GM18511 (cell line): ENCODE measurements at regions not wholly inside any gene's neighbourhood (a gene's known extent, or its start where the extent isn't known, plus 50 kb on each side); places are given as distances from the start of the nearest gene placed in this dataset.

Experiments used
- ATAC-seq: cut with Tn5 transposase; IDR thresholded peaks from one replicate; pipeline ENCODE4 v1.9.1; 2021; ENCODE audit warnings: mild to moderate bottlenecking, moderate library complexity; ENCODE audit not compliant: unreplicated experiment

DNA sequence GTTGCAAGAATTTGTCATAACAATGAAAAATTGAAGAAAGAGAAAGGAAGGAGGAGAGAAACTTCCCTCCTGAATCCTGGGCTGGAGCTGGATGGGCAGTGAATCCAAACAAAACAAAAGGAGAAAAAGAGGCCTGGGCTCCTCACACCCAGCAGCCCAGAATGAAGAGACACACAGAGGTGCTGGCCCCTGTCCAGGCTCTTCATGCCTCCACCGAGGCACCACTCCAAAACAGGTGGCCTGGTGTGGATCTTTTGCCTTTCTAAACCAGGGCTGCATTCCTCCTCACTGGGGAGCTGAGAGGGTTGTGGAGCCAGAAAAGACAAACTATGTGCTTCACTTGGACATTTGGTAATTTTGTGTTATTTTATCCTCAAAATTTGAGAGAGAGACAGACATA is 76.0 kb downstream of the FAM124B start:
- ATAC-seq, result no peak

DNA sequence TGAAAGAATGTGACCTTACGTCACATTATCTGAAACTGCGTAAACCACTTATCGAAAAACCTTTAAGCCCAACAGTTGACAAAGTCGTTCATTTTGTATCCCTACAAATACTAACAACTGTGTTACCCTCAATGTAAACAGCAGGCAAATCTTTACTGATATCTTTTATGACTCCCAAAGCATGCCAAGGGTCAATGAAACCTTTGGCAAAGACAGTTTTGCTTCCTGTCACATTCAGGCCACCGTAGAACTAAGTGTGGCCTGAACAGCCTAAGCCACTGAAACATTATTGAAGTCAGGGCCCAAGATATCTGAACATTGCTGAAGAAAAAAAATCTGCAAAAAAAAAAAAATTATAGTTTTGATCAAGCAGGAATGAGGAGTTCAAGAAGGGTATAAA is 77.3 kb downstream of the FAM124B start:
- no peak for ATAC-seq

- no peak for ATAC-seq
These were observed 81.2 kb downstream of the FAM124B start for GRCh38 chr2:224320660-224321059.

DNA sequence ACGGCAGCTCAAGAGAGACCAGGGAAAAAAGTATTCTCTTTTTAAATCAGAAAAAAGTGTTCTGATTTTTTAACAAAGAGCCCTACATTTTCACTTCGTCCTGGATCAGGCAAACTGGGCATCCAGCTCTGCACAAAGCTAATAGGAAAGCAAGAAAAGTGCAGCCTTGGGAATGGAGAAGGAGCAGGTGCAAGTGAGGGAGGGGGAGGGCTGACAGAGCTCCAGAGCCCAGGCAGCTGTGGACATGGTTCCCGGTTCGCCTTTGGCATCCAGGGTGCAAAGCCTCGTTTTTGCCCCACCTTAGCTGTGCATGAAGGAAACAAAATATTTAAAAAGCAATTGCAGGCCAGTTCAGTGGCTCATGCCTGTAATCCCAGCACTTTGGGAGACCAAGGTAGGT is 82.2 kb downstream of the FAM124B start:
- ATAC-seq, result no peak

GRCh38 chr2:224312741-224313140 is 89.2 kb downstream of the FAM124B start:
- ATAC-seq, result no peak

GRCh38 chr2:224310943-224311625 is 90.8 kb downstream of the FAM124B start:
- no peak for ATAC-seq

- ATAC-seq, result no peak
These were observed 92.7 kb downstream of the FAM124B start for GRCh38 chr2:224309176-224309575.

GRCh38 chr2:224308272-224308911 is 93.5 kb downstream of the FAM124B start:
- peak; percentile 93 for ATAC-seq

GRCh38 chr2:224302952-224303351 is 99.0 kb downstream of the FAM124B start:
- no peak for ATAC-seq

DNA sequence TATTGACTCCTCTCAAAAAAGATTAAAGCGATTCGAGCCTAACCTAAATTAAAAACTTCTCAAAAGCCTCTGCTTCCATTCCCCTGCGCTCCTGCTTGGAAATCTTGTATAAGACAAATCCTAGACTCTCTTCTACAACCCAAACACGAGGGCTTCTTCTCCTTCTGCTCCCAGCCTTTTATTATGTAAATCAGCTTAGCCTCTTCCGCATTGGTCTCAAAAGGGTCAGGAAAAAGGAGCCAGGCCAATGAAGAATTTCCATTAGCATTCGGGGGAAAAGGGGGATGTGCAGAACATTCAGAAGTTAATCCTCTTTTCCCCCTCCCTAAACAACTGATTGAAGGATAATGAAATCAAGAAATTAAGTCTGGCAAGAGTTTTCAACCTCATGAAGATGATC is 107.9 kb downstream of the FAM124B start:
- ATAC-seq, result no peak

GRCh38 chr2:224287531-224287930 is 114.4 kb downstream of the FAM124B start:
- no peak for ATAC-seq

DNA sequence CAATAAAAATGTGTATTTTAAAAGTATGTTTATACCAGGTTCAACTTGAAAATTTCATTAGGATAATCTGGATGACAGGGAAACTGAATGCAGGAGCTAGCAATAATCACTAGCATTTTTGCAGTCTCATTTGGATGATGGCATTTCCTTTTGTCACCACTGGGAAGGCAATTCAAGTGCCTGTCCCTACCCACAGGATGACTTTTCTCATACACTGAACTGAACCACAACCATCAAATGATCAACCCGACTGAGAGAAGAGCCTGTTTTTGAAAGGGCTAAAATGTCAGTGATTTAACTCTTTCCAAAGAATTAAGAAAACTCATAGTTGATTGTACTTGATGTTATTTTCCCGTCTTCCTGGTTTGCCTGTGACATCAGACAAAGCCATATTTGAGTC is 115.0 kb downstream of the FAM124B start:
- no peak for ATAC-seq

GRCh38 chr2:224284134-224284946 is 117.6 kb downstream of the FAM124B start:
- peak; percentile 54 for ATAC-seq

- no peak for ATAC-seq
These were observed 118.4 kb downstream of the FAM124B start for GRCh38 chr2:224283466-224283965.

DNA sequence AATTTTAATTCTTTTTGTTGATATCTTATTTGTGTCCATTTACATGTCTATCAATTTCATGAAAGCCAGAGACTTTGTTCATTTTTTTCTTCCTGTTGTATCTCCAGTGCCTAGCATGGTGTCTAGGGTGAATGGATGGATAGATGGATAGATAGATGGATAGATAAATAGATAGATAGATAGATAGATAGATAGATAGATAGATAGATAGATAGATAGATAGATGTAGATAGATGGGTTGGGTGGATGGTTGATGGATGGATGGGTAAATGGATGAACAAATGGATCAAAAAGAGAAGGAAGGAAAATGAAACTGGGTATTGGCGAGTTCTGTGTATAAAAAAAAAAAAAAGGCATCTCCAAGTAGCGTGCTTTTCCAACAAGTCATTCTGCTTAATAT is 120.5 kb downstream of the FAM124B start:
- ATAC-seq, result no peak

DNA sequence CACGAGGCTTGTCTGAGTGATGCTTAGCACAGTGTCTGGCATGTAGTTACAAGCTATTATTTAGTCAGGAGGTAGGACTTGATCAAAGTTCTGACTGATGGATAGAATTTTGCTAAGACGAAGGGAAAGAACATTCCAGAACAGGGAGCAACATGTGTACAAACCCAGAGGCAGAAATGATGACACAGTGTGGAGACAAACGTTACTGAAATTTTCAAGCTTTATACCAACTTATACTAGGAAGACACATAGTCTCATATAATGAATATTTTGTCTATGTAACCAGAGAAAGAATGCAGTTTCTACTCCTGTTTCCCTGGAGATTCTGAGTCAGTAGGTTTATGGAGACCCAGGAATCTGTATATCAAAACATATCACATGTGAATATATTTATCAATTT is 123.4 kb downstream of the FAM124B start:
- no peak for ATAC-seq

GRCh38 chr2:224276251-224276650 is 125.7 kb downstream of the FAM124B start:
- no peak for ATAC-seq

GRCh38 chr2:224272237-224272910 is 129.5 kb downstream of the FAM124B start:
- no peak for ATAC-seq

DNA sequence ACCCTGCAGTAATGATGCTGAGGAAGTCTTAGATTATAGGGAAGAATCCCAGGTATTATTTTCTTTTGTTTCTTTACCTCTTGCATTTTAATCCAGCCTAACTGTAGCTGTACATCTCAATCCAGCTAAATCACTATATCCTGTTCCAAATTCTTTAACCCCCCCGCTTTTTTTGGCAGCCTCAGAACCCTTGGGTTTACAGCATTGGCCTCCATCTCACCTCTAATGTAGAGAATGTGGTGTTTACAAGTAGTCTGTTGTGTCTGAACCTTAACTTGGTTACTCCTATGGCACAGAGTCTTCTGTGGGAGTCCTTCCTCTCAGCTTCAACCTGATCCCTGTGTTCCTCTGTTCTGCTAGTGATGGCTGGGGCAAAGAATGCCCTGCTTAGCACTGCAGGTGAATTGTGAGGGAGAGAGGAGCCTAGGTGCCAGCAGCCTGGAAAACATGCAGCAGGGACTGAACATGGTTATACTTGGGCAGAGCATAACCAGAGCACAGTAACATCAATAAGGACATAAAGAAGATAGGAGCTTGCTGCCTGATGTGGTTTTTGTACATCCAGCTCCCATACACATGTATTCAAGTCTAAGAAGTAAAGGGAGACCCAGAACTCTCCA is 130.2 kb downstream of the FAM124B start:
- no peak for ATAC-seq

DNA sequence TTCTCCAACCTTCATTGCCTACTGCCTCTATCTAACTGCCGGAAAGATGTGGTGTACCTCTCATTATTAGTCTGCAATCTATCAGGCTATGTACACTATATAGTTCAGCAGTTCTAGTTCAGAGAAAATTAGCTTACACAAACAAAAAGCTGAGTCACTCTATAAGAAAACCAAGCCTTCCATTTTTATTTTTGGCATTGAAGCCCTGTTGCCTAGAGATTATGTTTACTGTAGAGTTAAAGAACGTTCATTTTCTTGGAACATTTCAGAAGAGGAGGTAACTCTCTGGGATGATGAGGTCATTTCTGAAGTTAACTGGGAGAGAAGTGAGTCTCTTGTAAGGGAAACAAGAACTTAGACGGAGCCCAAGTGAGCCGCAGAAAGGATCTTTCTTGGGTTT is 133.5 kb downstream of the FAM124B start:
- ATAC-seq, result no peak

DNA sequence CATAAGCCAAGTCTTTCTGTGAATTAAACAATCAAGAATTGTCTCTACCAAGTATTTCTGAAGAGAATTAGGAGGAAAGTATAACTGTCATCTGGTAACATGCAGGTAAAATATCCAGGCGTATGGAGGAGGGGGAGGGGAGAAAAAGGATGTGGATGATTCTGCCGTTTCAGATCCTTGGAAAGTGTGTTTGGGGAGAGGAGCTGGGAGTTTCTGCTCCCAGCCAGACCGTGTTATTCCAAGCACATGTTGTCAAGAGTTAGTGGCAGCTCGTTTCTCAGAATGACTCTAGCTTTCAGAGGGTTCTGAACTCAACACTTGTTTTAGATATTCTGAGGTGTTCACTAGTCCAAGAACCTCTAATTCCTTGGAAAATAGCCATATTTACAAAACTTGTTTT is 137.6 kb downstream of the FAM124B start:
- ATAC-seq, result no peak
